ENCODE measurements at regions not wholly inside any gene's neighbourhood (a gene's known extent, or its start where the extent isn't known, plus 50 kb on each side); places are given as distances from the start of the nearest gene placed in this dataset.

- DNase-seq (no peak), ATAC-seq (ENCODE audit: low read depth in 2 of 2) (no peak)
- H3K27me3 Mint-ChIP-seq: peaks cover 8 to 15% (median 15%) of the 10 kb centered on the region in 3 donors
- H3K27ac Mint-ChIP-seq: no peak overlapping the region
- H3K36me3 Mint-ChIP-seq: no peaks in the 10 kb centered on the region
- no peaks in the 10 kb centered on the region for H3K9me3 Mint-ChIP-seq
- H3K4me1 Mint-ChIP-seq: peaks cover 0 to 5% (median 3%) of the 10 kb centered on the region in 3 donors
- no peak overlapping the region for H3K4me3 Mint-ChIP-seq
These were observed 391.5 kb downstream of the IRS1 start for GRCh38 chr2:226408141-226408540.

GRCh38 chr2:226407135-226407534, 392.5 kb downstream of the IRS1 start:
- Mint-ChIP-seq H3K27me3 (peaks cover 8 to 15% (median 15%) of the 10 kb centered on the region in 3 donors), H3K9me3 (no peaks in the 10 kb centered on the region), H3K27ac (no peak overlapping the region), H3K4me1 (peaks cover 0 to 5% (median 3%) of the 10 kb centered on the region in 3 donors), H3K36me3 (no peaks in the 10 kb centered on the region), H3K4me3 (no peak overlapping the region)
- ATAC-seq (ENCODE audit: low read depth in 2 of 2) (no peak), DNase-seq (no peak)

GRCh38 chr2:226405465-226405864, 394.2 kb downstream of the IRS1 start:
- Mint-ChIP-seq H3K27ac (no peak overlapping the region), H3K4me1 (peaks cover 0 to 5% (median 3%) of the 10 kb centered on the region in 3 donors), H3K4me3 (no peak overlapping the region), H3K27me3 (peaks cover 8 to 15% (median 12%) of the 10 kb centered on the region in 3 donors), H3K36me3 (no peaks in the 10 kb centered on the region), H3K9me3 (no peaks in the 10 kb centered on the region)
- ATAC-seq (ENCODE audit: low read depth in 2 of 2) (no peak), DNase-seq (no peak)

- Mint-ChIP-seq H3K4me1 (peaks cover 0 to 5% (median 3%) of the 10 kb centered on the region in 3 donors), H3K27me3 (peaks cover 0 to 10% (median 6%) of the 10 kb centered on the region in 3 donors), H3K9me3 (peaks cover 0 to 2% (median 0%) of the 10 kb centered on the region in 7 donors), H3K27ac (no peak overlapping the region), H3K4me3 (no peak overlapping the region), H3K36me3 (no peaks in the 10 kb centered on the region)
- DNase-seq (no peak), ATAC-seq (ENCODE audit: low read depth in 2 of 2) (no peak)
These were observed 396.3 kb downstream of the IRS1 start for GRCh38 chr2:226403369-226403768.

- DNase-seq: no peak
- H3K4me3 Mint-ChIP-seq: no peak overlapping the region
- peaks cover 0 to 15% (median 6%) of the 10 kb centered on the region in 3 donors for H3K27me3 Mint-ChIP-seq
- no peak for ATAC-seq (ENCODE audit: low read depth in 2 of 2)
- H3K36me3 Mint-ChIP-seq: no peaks in the 10 kb centered on the region
- no peaks in the 10 kb centered on the region for H3K4me1 Mint-ChIP-seq
- H3K9me3 Mint-ChIP-seq: peaks cover 0 to 2% (median 0%) of the 10 kb centered on the region in 7 donors
- no peak overlapping the region for H3K27ac Mint-ChIP-seq
These were observed 400.6 kb downstream of the IRS1 start for GRCh38 chr2:226399006-226399405.

GRCh38 chr2:226398580-226398979, 401.0 kb downstream of the IRS1 start:
- no peak for DNase-seq
- Mint-ChIP-seq H3K4me1 (no peaks in the 10 kb centered on the region), H3K4me3 (no peak overlapping the region), H3K9me3 (peaks cover 0 to 2% (median 0%) of the 10 kb centered on the region in 7 donors), H3K27ac (no peak overlapping the region), H3K36me3 (no peaks in the 10 kb centered on the region), H3K27me3 (peaks cover 0 to 11% (median 6%) of the 10 kb centered on the region in 3 donors)
- no peak for ATAC-seq (ENCODE audit: low read depth in 2 of 2)

- Mint-ChIP-seq H3K9me3 (peaks cover 0 to 3% (median 0%) of the 10 kb centered on the region in 7 donors), H3K27ac (no peak overlapping the region), H3K4me1 (no peaks in the 10 kb centered on the region), H3K36me3 (no peaks in the 10 kb centered on the region), H3K27me3 (peaks cover 0 to 11% (median 6%) of the 10 kb centered on the region in 3 donors), H3K4me3 (no peak overlapping the region)
- ATAC-seq (ENCODE audit: low read depth in 2 of 2) (no peak), DNase-seq (no peak)
These were observed 403.1 kb downstream of the IRS1 start for GRCh38 chr2:226396541-226396940.

GRCh38 chr2:226387499-226387942, 412.1 kb downstream of the IRS1 start:
- H3K36me3 Mint-ChIP-seq: no peaks in the 10 kb centered on the region
- H3K27me3 Mint-ChIP-seq: peaks cover 5 to 21% (median 14%) of the 10 kb centered on the region in 3 donors
- H3K9me3 Mint-ChIP-seq: peaks cover 0 to 7% (median 0%) of the 10 kb centered on the region in 7 donors
- no peak overlapping the region for H3K27ac Mint-ChIP-seq
- DNase-seq (no peak), ATAC-seq (ENCODE audit: low read depth in 2 of 2) (no peak)
- H3K4me1 Mint-ChIP-seq: no peaks in the 10 kb centered on the region
- H3K4me3 Mint-ChIP-seq: no peak overlapping the region

GRCh38 chr2:226383461-226383860, 416.2 kb downstream of the IRS1 start:
- no peak overlapping the region for H3K27ac Mint-ChIP-seq
- no peaks in the 10 kb centered on the region for H3K36me3 Mint-ChIP-seq
- peaks cover 0 to 7% (median 0%) of the 10 kb centered on the region in 7 donors for H3K9me3 Mint-ChIP-seq
- no peaks in the 10 kb centered on the region for H3K4me1 Mint-ChIP-seq
- peaks cover 5 to 26% (median 20%) of the 10 kb centered on the region in 3 donors for H3K27me3 Mint-ChIP-seq
- no peak overlapping the region for H3K4me3 Mint-ChIP-seq
- ATAC-seq (ENCODE audit: low read depth in 2 of 2) (no peak), DNase-seq (no peak)

- ATAC-seq (ENCODE audit: low read depth in 2 of 2): no peak
These were observed 418.9 kb downstream of the IRS1 start for GRCh38 chr2:226380679-226381078.

GRCh38 chr2:226378753-226379705, 420.6 kb downstream of the IRS1 start:
- ATAC-seq (ENCODE audit: low read depth in 2 of 2): no peak
- no peak for DNase-seq
- Mint-ChIP-seq H3K27ac (no peak overlapping the region), H3K27me3 (peaks cover 4 to 29% (median 16%) of the 10 kb centered on the region in 3 donors), H3K4me3 (no peak overlapping the region), H3K36me3 (no peaks in the 10 kb centered on the region), H3K4me1 (no peaks in the 10 kb centered on the region), H3K9me3 (peaks cover 0 to 9% (median 0%) of the 10 kb centered on the region in 7 donors)

More at GRCh38 chr2:226380679-226381078, 418.9 kb downstream of the IRS1 start:
- H3K36me3 Mint-ChIP-seq: no peaks in the 10 kb centered on the region
- peaks cover 4 to 33% (median 21%) of the 10 kb centered on the region in 3 donors for H3K27me3 Mint-ChIP-seq
- no peak overlapping the region for H3K27ac Mint-ChIP-seq
- no peak overlapping the region for H3K4me3 Mint-ChIP-seq
- DNase-seq: no peak
- H3K9me3 Mint-ChIP-seq: peaks cover 0 to 9% (median 0%) of the 10 kb centered on the region in 7 donors
- H3K4me1 Mint-ChIP-seq: no peaks in the 10 kb centered on the region

GRCh38 chr2:226376516-226377180, 423.0 kb downstream of the IRS1 start:
- no peak overlapping the region for H3K27ac Mint-ChIP-seq
- H3K9me3 Mint-ChIP-seq: peaks cover 0 to 3% (median 0%) of the 10 kb centered on the region in 7 donors
- H3K4me3 Mint-ChIP-seq: no peak overlapping the region
- peaks cover 11 to 31% (median 11%) of the 10 kb centered on the region in 3 donors for H3K27me3 Mint-ChIP-seq
- no peaks in the 10 kb centered on the region for H3K4me1 Mint-ChIP-seq
- H3K36me3 Mint-ChIP-seq: no peaks in the 10 kb centered on the region
- no peak for ATAC-seq (ENCODE audit: low read depth in 2 of 2)
- no peak for DNase-seq

GRCh38 chr2:226366920-226367319, 432.7 kb downstream of the IRS1 start:
- H3K27ac Mint-ChIP-seq: no peak overlapping the region

More at GRCh38 chr2:226366920-226367319, 432.7 kb downstream of the IRS1 start:
- peaks cover 0 to 5% (median 0%) of the 10 kb centered on the region in 7 donors for H3K9me3 Mint-ChIP-seq
- H3K27me3 Mint-ChIP-seq: peaks cover 10 to 37% (median 25%) of the 10 kb centered on the region in 3 donors
- H3K4me3 Mint-ChIP-seq: no peak overlapping the region
- DNase-seq: no peak
- ATAC-seq (ENCODE audit: low read depth in 2 of 2): no peak
- H3K36me3 Mint-ChIP-seq: peaks cover 0 to 7% of the 10 kb centered on the region in 2 donors
- H3K4me1 Mint-ChIP-seq: peaks cover 0 to 5% (median 0%) of the 10 kb centered on the region in 3 donors

Measured in naive B cell (primary cell).